Activated naive CD4-positive, alpha-beta T cell treated with anti-CD3 and anti-CD28 coated beads for 36 hours (primary cell): ENCODE measurements at regions not wholly inside any gene's neighbourhood (a gene's known extent, or its start where the extent isn't known, plus 50 kb on each side); places are given as distances from the start of the nearest gene placed in this dataset.

ENCODE experiments used
- CTCF ChIA-PET: fragments of 350-600 bp; sonication (Branson Sonifier 250); formaldehyde crosslinking; loops from one replicate; lab custom pipeline; 2021; ENCODE audit warnings: antibody characterized with exemption; lab: Charles Lee
- DNase-seq: peaks from one replicate; pipeline ENCODE4 v3.0.0-alpha.2; 2020
- H3K27ac Mint-ChIP-seq: one replicate; pipeline ENCODE4 v1.8.0; 2021; ENCODE audit warnings: mild to moderate bottlenecking, mixed read lengths
- H3K27me3 Mint-ChIP-seq: one replicate; pipeline ENCODE4 v1.8.0; 2021; ENCODE audit warnings: low read depth, mixed read lengths
- H3K36me3 Mint-ChIP-seq: one replicate; pipeline ENCODE4 v1.8.0; 2021; ENCODE audit warnings: low read depth, mixed read lengths
- H3K4me1 Mint-ChIP-seq: one replicate; pipeline ENCODE4 v1.8.0; 2021; ENCODE audit warnings: low read depth, mixed read lengths
- H3K4me3 Mint-ChIP-seq: one replicate; pipeline ENCODE4 v1.8.0; 2021; ENCODE audit warnings: mild to moderate bottlenecking, moderate library complexity, mixed read lengths
- H3K9me3 Mint-ChIP-seq: one replicate; pipeline ENCODE4 v1.8.0; 2021; ENCODE audit warnings: mixed read lengths
- intact Hi-C: fragments of 100-400 bp; cut with micrococcal nuclease; formaldehyde crosslinking; loops from one replicate; pipeline ENCODE4 v1.15.1; 2023

- Mint-ChIP-seq H3K4me1 (no peaks in the 10 kb centered on the region), H3K27ac (no peak overlapping the region), H3K4me3 (no peak overlapping the region), H3K9me3 (peaks cover 5% of the 10 kb centered on the region), H3K27me3 (peaks cover 4% of the 10 kb centered on the region), H3K36me3 (no peaks in the 10 kb centered on the region)
- CTCF ChIA-PET, result no interaction called here
- intact Hi-C loops, result no loop called here
- DNase-seq, result no peak
Measured at GRCh38 chr5:58369513-58370190, 90.2 kb downstream of the PLK2 start.

DNA sequence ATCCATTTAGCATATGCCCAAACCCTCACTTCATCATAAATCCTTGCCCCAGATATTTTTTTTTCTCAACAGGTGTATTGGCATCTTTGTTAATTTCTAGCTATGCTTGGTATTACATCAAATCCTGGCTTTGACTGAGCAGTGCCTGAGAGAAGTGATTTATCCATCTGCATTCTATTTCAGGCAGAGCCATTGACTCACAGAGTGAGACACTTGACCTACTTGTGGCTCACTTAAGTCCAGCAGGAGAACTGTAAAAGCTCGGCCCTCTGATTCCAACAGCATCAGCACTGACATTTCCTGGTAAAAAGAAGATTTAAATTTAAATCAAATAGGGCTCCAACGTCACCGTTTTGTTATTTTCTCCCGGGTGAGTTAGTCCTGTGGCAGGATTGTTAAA is 93.4 kb downstream of the PLK2 start:
- H3K27ac Mint-ChIP-seq, result no peak overlapping the region
- CTCF ChIA-PET, result no interaction called here

GRCh38 chr5:58365791-58366190 is 94.1 kb downstream of the PLK2 start:
- no peaks in the 10 kb centered on the region for H3K4me1 Mint-ChIP-seq
- DNase-seq, result no peak

More for the DNA sequence above, 93.4 kb downstream of the PLK2 start:
- DNase-seq, result no peak
- Mint-ChIP-seq H3K36me3 (no peaks in the 10 kb centered on the region), H3K4me3 (no peak overlapping the region), H3K27me3 (peaks cover 5% of the 10 kb centered on the region), H3K4me1 (no peaks in the 10 kb centered on the region), H3K9me3 (peaks cover under 1% of the 10 kb centered on the region)
- intact Hi-C loops, result no loop called here

DNA sequence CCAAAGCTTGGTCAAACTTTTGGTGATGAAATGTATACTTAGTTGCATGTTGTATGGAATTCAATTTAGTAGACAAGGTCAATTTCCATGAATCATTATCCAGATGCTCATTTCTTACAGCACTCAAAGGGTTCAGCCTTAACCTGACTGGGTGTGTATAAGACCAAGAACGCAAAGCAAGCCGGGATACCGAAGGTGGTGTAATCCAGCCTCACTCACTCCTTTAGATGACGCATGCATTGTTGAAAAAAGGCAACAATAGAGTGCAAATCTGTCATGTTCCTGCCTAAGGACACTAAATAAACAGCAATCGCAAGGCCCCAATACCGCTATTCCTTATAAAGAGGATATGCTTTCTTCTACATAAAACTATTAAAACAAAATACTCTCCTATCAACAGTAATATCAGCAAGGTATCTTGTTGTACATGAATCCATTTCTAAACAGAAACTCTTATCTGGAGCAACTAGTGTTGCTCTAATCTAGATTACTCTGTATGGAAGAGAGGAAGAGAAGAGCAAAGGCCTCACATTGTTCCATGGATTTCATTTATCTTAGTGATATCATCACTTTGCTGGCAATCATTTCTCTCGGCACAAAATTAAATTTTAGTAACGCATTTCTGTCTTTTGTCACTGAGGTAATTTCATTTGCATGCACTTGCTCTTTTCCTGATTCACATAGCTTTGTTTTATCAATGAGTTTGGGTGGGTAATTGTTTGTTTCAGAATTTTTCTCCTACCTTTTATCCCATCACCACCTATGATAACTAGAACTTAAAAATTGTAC is 96.2 kb downstream of the PLK2 start:
- H3K27me3 Mint-ChIP-seq, result peaks cover 7% of the 10 kb centered on the region
- H3K4me3 Mint-ChIP-seq, result no peak overlapping the region
- CTCF ChIA-PET, result no interaction called here

More at GRCh38 chr5:58365791-58366190, 94.1 kb downstream of the PLK2 start:
- no peaks in the 10 kb centered on the region for H3K36me3 Mint-ChIP-seq
- no peak overlapping the region for H3K4me3 Mint-ChIP-seq
- H3K27me3 Mint-ChIP-seq, result peaks cover 8% of the 10 kb centered on the region
- CTCF ChIA-PET, result no interaction called here
- intact Hi-C loops, result no loop called here
- no peaks in the 10 kb centered on the region for H3K9me3 Mint-ChIP-seq
- no peak overlapping the region for H3K27ac Mint-ChIP-seq

DNA sequence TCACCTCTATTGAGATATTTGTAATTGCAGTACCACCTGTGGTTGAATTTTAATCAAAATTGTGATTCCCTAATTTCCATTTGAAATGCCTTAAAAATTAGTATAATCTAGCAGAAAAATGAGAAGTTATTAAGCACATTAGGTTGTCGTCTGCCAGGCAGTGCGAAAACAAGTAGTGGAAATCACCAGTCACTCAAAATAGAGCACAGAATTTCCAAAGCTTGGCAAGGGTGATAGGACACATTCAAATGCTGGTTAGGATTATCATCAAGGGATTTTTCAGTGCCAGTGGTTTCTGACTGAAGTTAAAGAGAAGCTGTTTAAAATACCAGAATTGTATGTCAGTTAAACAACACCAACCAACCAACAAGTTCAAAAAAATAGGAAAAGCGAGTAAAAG is 97.8 kb downstream of the PLK2 start:
- DNase-seq, result no peak
- no peak overlapping the region for H3K4me3 Mint-ChIP-seq
- peaks cover 7% of the 10 kb centered on the region for H3K27me3 Mint-ChIP-seq
- no peaks in the 10 kb centered on the region for H3K36me3 Mint-ChIP-seq
- no peaks in the 10 kb centered on the region for H3K4me1 Mint-ChIP-seq
- CTCF ChIA-PET, result no interaction called here
- intact Hi-C loops, result no loop called here
- H3K27ac Mint-ChIP-seq, result no peak overlapping the region
- H3K9me3 Mint-ChIP-seq, result no peaks in the 10 kb centered on the region

More for the DNA sequence above, 96.2 kb downstream of the PLK2 start:
- H3K27ac Mint-ChIP-seq, result no peak overlapping the region
- intact Hi-C loops, result no loop called here
- H3K36me3 Mint-ChIP-seq, result no peaks in the 10 kb centered on the region
- H3K4me1 Mint-ChIP-seq, result no peaks in the 10 kb centered on the region
- no peak for DNase-seq
- H3K9me3 Mint-ChIP-seq, result no peaks in the 10 kb centered on the region

DNA sequence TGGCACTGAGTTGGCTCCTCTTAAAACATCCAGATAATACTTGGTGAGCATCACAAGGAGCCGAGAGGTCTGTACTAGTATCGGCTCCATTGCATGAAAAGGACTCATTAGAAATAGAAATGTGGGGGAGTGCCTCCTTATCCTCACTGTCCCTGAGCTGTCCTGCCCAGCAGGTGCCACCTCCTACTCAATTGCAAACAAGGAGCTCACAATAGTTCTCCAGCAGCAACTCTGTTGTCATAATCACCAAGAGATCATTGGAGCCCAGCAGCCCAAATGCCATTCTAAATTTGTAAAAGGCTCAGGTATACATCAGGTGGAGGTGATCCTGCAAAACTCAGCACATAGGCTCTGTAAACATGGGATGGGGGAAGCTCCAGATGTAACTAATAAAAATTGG is 99.1 kb downstream of the PLK2 start:
- Mint-ChIP-seq H3K36me3 (no peaks in the 10 kb centered on the region), H3K4me1 (no peaks in the 10 kb centered on the region), H3K9me3 (no peaks in the 10 kb centered on the region), H3K4me3 (no peak overlapping the region), H3K27me3 (peaks cover 10% of the 10 kb centered on the region), H3K27ac (no peak overlapping the region)
- intact Hi-C loops, result no loop called here
- CTCF ChIA-PET, result no interaction called here
- no peak for DNase-seq

DNA sequence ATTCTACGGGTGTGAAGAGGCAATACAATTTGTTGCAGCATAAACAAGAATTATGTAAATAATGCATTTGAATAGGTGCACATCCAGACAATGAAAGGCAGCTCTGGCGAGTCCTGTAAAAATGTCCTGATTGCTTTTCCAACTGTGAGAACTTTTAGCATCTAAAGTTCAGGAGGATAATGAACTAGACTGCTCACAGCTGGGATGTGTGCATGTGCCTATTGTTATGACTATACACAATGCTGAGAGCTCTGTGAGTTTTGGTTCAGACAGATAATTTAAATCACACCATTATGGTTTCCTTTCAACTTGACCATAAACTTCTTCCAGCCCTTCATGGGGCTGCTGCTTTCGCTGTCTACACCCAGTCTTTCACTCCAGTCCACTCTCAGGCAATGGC is 99.9 kb downstream of the PLK2 start:
- CTCF ChIA-PET, result no interaction called here

GRCh38 chr5:58358501-58359178 is 101.2 kb downstream of the PLK2 start:
- Mint-ChIP-seq H3K4me3 (no peak overlapping the region), H3K9me3 (no peaks in the 10 kb centered on the region), H3K27me3 (peaks cover 10% of the 10 kb centered on the region), H3K36me3 (no peaks in the 10 kb centered on the region), H3K27ac (no peak overlapping the region), H3K4me1 (no peaks in the 10 kb centered on the region)
- intact Hi-C loops, result no loop called here
- CTCF ChIA-PET, result no interaction called here
- no peak for DNase-seq

More for the DNA sequence above, 99.9 kb downstream of the PLK2 start:
- Mint-ChIP-seq H3K27ac (no peak overlapping the region), H3K4me3 (no peak overlapping the region), H3K36me3 (no peaks in the 10 kb centered on the region), H3K4me1 (no peaks in the 10 kb centered on the region), H3K27me3 (peaks cover 10% of the 10 kb centered on the region), H3K9me3 (no peaks in the 10 kb centered on the region)
- DNase-seq, result no peak
- intact Hi-C loops, result no loop called here

GRCh38 chr5:58357799-58358500 is 101.9 kb downstream of the PLK2 start:
- Mint-ChIP-seq H3K27ac (no peak overlapping the region), H3K36me3 (no peaks in the 10 kb centered on the region), H3K4me3 (no peak overlapping the region), H3K9me3 (no peaks in the 10 kb centered on the region), H3K4me1 (no peaks in the 10 kb centered on the region), H3K27me3 (peaks cover 10% of the 10 kb centered on the region)
- DNase-seq, result no peak
- intact Hi-C loops, result no loop called here
- CTCF ChIA-PET, result no interaction called here

GRCh38 chr5:58357121-58357520 is 102.8 kb downstream of the PLK2 start:
- intact Hi-C loops, result no loop called here

GRCh38 chr5:58356662-58357061 is 103.2 kb downstream of the PLK2 start:
- CTCF ChIA-PET, result no interaction called here
- H3K9me3 Mint-ChIP-seq, result no peaks in the 10 kb centered on the region
- no peaks in the 10 kb centered on the region for H3K36me3 Mint-ChIP-seq
- peaks cover 10% of the 10 kb centered on the region for H3K27me3 Mint-ChIP-seq
- H3K4me3 Mint-ChIP-seq, result no peak overlapping the region
- H3K4me1 Mint-ChIP-seq, result no peaks in the 10 kb centered on the region
- DNase-seq, result no peak
- intact Hi-C loops, result no loop called here
- H3K27ac Mint-ChIP-seq, result no peak overlapping the region

More at GRCh38 chr5:58357121-58357520, 102.8 kb downstream of the PLK2 start:
- Mint-ChIP-seq H3K9me3 (no peaks in the 10 kb centered on the region), H3K27me3 (peaks cover 10% of the 10 kb centered on the region), H3K27ac (no peak overlapping the region), H3K36me3 (no peaks in the 10 kb centered on the region), H3K4me3 (no peak overlapping the region), H3K4me1 (no peaks in the 10 kb centered on the region)
- DNase-seq, result no peak
- CTCF ChIA-PET, result no interaction called here

DNA sequence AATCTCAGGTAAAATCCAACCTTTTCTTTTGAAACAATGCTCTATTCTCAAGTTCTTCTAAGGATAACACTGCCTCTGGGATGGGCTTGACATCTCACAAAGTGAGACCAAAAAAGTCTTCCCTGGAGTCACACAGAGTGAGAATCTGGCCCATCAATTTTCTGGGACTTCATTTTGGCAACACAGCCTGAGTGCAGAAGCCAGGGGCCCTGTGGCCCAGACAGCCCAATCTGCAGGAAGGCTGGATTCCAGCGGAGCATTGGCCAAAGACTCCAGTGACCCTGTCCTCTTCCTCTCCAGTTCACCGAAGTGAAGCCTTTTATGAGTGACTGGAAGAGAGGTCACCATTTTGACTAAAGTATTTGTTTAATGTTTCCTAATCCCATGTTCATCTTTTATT is 105.1 kb downstream of the PLK2 start:
- H3K9me3 Mint-ChIP-seq, result no peaks in the 10 kb centered on the region
- intact Hi-C loops, result no loop called here
- peaks cover 6% of the 10 kb centered on the region for H3K27me3 Mint-ChIP-seq
- DNase-seq, result no peak
- no peak overlapping the region for H3K27ac Mint-ChIP-seq
- CTCF ChIA-PET, result no interaction called here
- no peaks in the 10 kb centered on the region for H3K4me1 Mint-ChIP-seq
- H3K36me3 Mint-ChIP-seq, result no peaks in the 10 kb centered on the region
- H3K4me3 Mint-ChIP-seq, result no peak overlapping the region
